HCT116 (cell line): ENCODE measurements at regions not wholly inside any gene's neighbourhood (a gene's known extent, or its start where the extent isn't known, plus 50 kb on each side); places are given as distances from the start of the nearest gene placed in this dataset.

ENCODE experiments used
- ATAC-seq: fragments of 200-7000 bp; cut with Tn5 transposase; 2 replicates; pipeline ENCODE4 v1.9.1; 2020; ENCODE audit warnings: mild to moderate bottlenecking, moderate library complexity
- BruUV-seq: library from RNA; stranded (reverse); fragments of 400-500 nt; replicated peaks from 2 replicates; lab custom pipeline; 2021; lab: Mats Ljungman, UMichigan
- CTCF ChIA-PET: fragments of 300-600 bp; sonication (Branson Sonifier 250); formaldehyde crosslinking; loops from one replicate; lab custom pipeline; 2021; ENCODE audit warnings: antibody characterized with exemption; lab: Charles Lee
- POLR2A ChIA-PET: fragments of 300-600, 350-600 bp; sonication (Branson Sonifier 250); formaldehyde crosslinking; loops from one replicate; lab custom pipeline; 2021; ENCODE audit warnings: antibody characterized with exemption; lab: Charles Lee
- RAD21 ChIA-PET, 2 experiments: fragments of 300-600 bp; sonication (Branson Sonifier 250); formaldehyde crosslinking; loops; one replicate each; lab custom pipeline; 2023; ENCODE audit warnings: low total read pairs in 2 of 2; ENCODE audit not compliant: uncharacterized antibody in 2 of 2, unreplicated experiment in 2 of 2, low non-redundant PET in 1 of 2; lab: Charles Lee
- DNase-seq: peaks from one replicate; pipeline ENCODE4 v3.0.0-alpha.2; 2010; ENCODE audit warnings: low read depth, low spot score
- H2AFZ ChIP-seq: fragments of 200-600 bp; shearing (Covaris generic), sonication (generic); 2 replicates; pipeline ENCODE4 v1.6.1; 2017; ENCODE audit warnings: low read depth, mixed run types, mixed read lengths, antibody characterized with exemption, low read length; ENCODE audit not compliant: poor library complexity, severe bottlenecking
- H3K27ac ChIP-seq: 2 replicates; pipeline ENCODE4 v1.5.1; 2012; ENCODE audit warnings: low read depth, low read length
- H3K27me3 ChIP-seq: fragments of 200-600 bp; sonication (generic); 2 replicates; pipeline ENCODE4 v1.6.1; 2016; ENCODE audit warnings: mixed run types, low read length, mixed read lengths; ENCODE audit not compliant: insufficient read depth
- H3K36me3 ChIP-seq, 2 experiments: fragments of 200-500 bp in 1 of 2; fragments of 200-600 bp in 1 of 2; sonication (Bioruptor generic) in 1 of 2; sonication (generic) in 1 of 2; 2 replicates each; pipeline versions ENCODE4 v1.5.1 to v1.6.1; 2014 to 2016; ENCODE audit warnings: low read length in 2 of 2, inconsistent platforms in 1 of 2, mixed read lengths in 1 of 2, mixed run types in 1 of 2; ENCODE audit not compliant: insufficient read depth in 2 of 2, control insufficient read depth in 1 of 2
- H3K4me1 ChIP-seq, 2 experiments: fragments of 200-600 bp in 1 of 2; sonication (generic) in 1 of 2; 2 replicates each; pipeline versions ENCODE4 v1.5.1 to v1.6.1; 2012 to 2017; ENCODE audit warnings: low read length in 2 of 2, inconsistent platforms in 1 of 2, mild to moderate bottlenecking in 1 of 2, mixed read lengths in 1 of 2, mixed run types in 1 of 2, moderate library complexity in 1 of 2; ENCODE audit not compliant: insufficient read depth in 2 of 2, control insufficient read depth in 1 of 2
- H3K4me2 ChIP-seq: fragments of 200-600 bp; sonication (generic); 2 replicates; pipeline ENCODE4 v1.6.1; 2017; ENCODE audit warnings: mixed run types, low read length, mixed read lengths
- H3K4me3 ChIP-seq, 2 experiments: fragments of 200-600 bp in 1 of 2; sonication (generic) in 1 of 2; replicated peaks in 1 of 2; 2 replicates each; pipeline ENCODE4 v1.5.1; 2011 to 2016; ENCODE audit warnings: low read length in 2 of 2, control low read depth in 1 of 2, low read depth in 1 of 2, mild to moderate bottlenecking in 1 of 2, mixed read lengths in 1 of 2, mixed run types in 1 of 2
- H3K79me2 ChIP-seq: fragments of 200-600 bp; sonication (generic); 2 replicates; pipeline ENCODE4 v1.6.1; 2017; ENCODE audit warnings: mild to moderate bottlenecking, mixed run types, low read length, moderate library complexity, mixed read lengths; ENCODE audit not compliant: insufficient read depth
- H3K9ac ChIP-seq: fragments of 200-600 bp; sonication (generic); 2 replicates; pipeline ENCODE4 v1.6.1; 2016; ENCODE audit warnings: low read length, mixed read lengths
- H3K9me2 ChIP-seq: fragments of 200-600 bp; sonication (generic), shearing (Covaris generic); 2 replicates; pipeline ENCODE4 v1.6.1; 2017; ENCODE audit warnings: mixed run types, mild to moderate bottlenecking, moderate library complexity; ENCODE audit not compliant: insufficient read depth
- H3K9me3 ChIP-seq, 2 experiments: fragments of 200-500 bp in 1 of 2; fragments of 200-600 bp in 1 of 2; sonication (Bioruptor generic) in 1 of 2; sonication (generic) in 1 of 2; 2 replicates each; pipeline ENCODE4 v1.6.1; 2014 to 2017; ENCODE audit warnings: low read length in 2 of 2, mixed read lengths in 2 of 2, inconsistent platforms in 1 of 2, low read depth in 1 of 2, mild to moderate bottlenecking in 1 of 2, mixed run types in 1 of 2, moderate library complexity in 1 of 2; ENCODE audit not compliant: control insufficient read depth in 1 of 2, insufficient read depth in 1 of 2
- H4K20me1 ChIP-seq: fragments of 200-600 bp; sonication (generic), shearing (Covaris generic); 2 replicates; pipeline ENCODE4 v1.6.1; 2017; ENCODE audit warnings: mixed run types, mild to moderate bottlenecking, moderate library complexity; ENCODE audit not compliant: insufficient read depth
- EGR1 ChIP-seq: IDR thresholded peaks from 2 replicates; pipeline ENCODE4 v1.6.1; 2012; ENCODE audit warnings: low read depth
- ELF1 ChIP-seq: IDR thresholded peaks from 2 replicates; pipeline ENCODE4 v1.6.1; 2012; ENCODE audit warnings: low read depth, borderline replicate concordance
- EZH2 ChIP-seq: fragments of 200-600 bp; sonication (generic); IDR thresholded peaks from 2 replicates; pipeline ENCODE4 v1.6.1; 2017; ENCODE audit warnings: antibody characterized with exemption, mixed run types
- EZH2phosphoT487 ChIP-seq: fragments of 200-600 bp; IDR thresholded peaks from 2 replicates; pipeline ENCODE4 v1.6.1; 2018; ENCODE audit warnings: antibody characterized with exemption, borderline replicate concordance
- FOSL1 ChIP-seq: IDR thresholded peaks from 2 replicates; pipeline ENCODE4 v1.6.1; 2012; ENCODE audit warnings: low read depth
- JUND ChIP-seq: IDR thresholded peaks from 2 replicates; pipeline ENCODE4 v1.6.1; 2012
- MAX ChIP-seq: IDR thresholded peaks from 2 replicates; pipeline ENCODE4 v1.6.1; 2012
- POLR2A ChIP-seq: IDR thresholded peaks from 2 replicates; pipeline ENCODE4 v1.7.0; 2011; ENCODE audit warnings: borderline replicate concordance; ENCODE audit not compliant: insufficient read depth, insufficient read length; ENCODE audit errors: extremely low read depth
- POLR2AphosphoS5 ChIP-seq: IDR thresholded peaks from 2 replicates; pipeline ENCODE4 v1.6.1; 2011; ENCODE audit warnings: mild to moderate bottlenecking, low read depth, low read length, moderate library complexity
- RAD21 ChIP-seq: IDR thresholded peaks from 2 replicates; pipeline ENCODE4 v1.6.1; 2012; ENCODE audit warnings: low read depth, mild to moderate bottlenecking
- SIN3A ChIP-seq: IDR thresholded peaks from 2 replicates; pipeline ENCODE4 v1.6.1; 2012; ENCODE audit warnings: low read depth
- SP1 ChIP-seq: IDR thresholded peaks from 2 replicates; pipeline ENCODE4 v1.6.1; 2012; ENCODE audit warnings: low read depth
- SRF ChIP-seq: IDR thresholded peaks from 2 replicates; pipeline ENCODE4 v1.6.1; 2012; ENCODE audit warnings: low read depth
- TCF7L2 ChIP-seq: IDR thresholded peaks from 2 replicates; pipeline ENCODE4 v1.7.0; 2011; ENCODE audit warnings: borderline replicate concordance, inconsistent platforms; ENCODE audit not compliant: insufficient read depth, insufficient read length; ENCODE audit errors: extremely low read depth
- ZBTB33 ChIP-seq: IDR thresholded peaks from 2 replicates; pipeline ENCODE4 v1.6.1; 2011; ENCODE audit warnings: mild to moderate bottlenecking, low read length, moderate library complexity; ENCODE audit not compliant: insufficient replicate concordance; ENCODE audit errors: extremely low read depth
- ZFX ChIP-seq: fragments of 450-650 bp; IDR thresholded peaks from 2 replicates; pipeline ENCODE4 v1.6.1; 2017
- ZNF274 ChIP-seq: fragments of 200-500 bp; sonication (Bioruptor generic); IDR thresholded peaks from 2 replicates; pipeline ENCODE4 v1.6.1; 2014; ENCODE audit warnings: mild to moderate bottlenecking, low read depth, low read length, inconsistent platforms
- intact Hi-C: fragments of 100-400 bp; cut with micrococcal nuclease; formaldehyde crosslinking; loops from 2 replicates; pipeline ENCODE4 v1.10.0; 2022
- TF ChIP-seq, protein P1 (sequence below), 3 experiments: fragments of 200-600 bp in 1 of 3; sonication (generic) in 1 of 3; IDR thresholded peaks in 2 of 3; conservative IDR thresholded peaks in 1 of 3; 2 replicates each; pipeline ENCODE4 v1.5.1; 2012 to 2017; ENCODE audit warnings: low read depth in 2 of 3, low read length in 2 of 3, antibody characterized with exemption in 1 of 3, borderline replicate concordance in 1 of 3, control low read depth in 1 of 3, mild to moderate bottlenecking in 1 of 3, mixed read lengths in 1 of 3, mixed run types in 1 of 3, moderate library complexity in 1 of 3; ENCODE audit not compliant: insufficient read depth in 1 of 3

DNA sequence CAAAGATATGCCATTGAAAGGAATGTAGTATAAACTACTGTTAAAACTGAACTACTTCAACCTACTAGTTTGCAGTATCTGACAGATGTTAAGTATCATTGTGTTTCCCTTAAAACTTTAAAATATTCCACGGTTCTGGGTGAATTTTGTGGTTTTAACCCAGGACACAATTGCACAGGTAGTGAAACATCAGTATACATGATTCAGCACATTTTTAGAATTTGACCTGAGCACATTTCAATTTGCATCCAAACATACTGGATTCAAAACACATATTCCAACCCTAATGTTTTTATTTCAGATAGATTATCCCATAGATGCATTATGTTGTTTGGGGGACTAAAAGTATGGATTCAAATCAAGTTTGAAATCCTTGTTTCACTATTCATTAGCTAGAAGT is 129.9 kb upstream of the ZNF804B start:
- no peaks in the 10 kb centered on the region for H3K9me3 ChIP-seq
- POLR2A ChIA-PET = no interaction called here
- no peaks in the 10 kb centered on the region for H3K27me3 ChIP-seq
- intact Hi-C loops = no loop called here
- no peaks in the 10 kb centered on the region for H3K79me2 ChIP-seq
- no peaks in the 10 kb centered on the region for H3K36me3 ChIP-seq
- no peaks in the 10 kb centered on the region for H4K20me1 ChIP-seq
- H3K4me3 ChIP-seq = no peak overlapping the region
- BruUV-seq = no TSS peak
- no peak for TF ChIP-seq EGR1
- no peak for TF ChIP-seq ELF1
- TF ChIP-seq EZH2 = no peak
- no peak for TF ChIP-seq ZBTB33
- TF ChIP-seq, protein P1, sequence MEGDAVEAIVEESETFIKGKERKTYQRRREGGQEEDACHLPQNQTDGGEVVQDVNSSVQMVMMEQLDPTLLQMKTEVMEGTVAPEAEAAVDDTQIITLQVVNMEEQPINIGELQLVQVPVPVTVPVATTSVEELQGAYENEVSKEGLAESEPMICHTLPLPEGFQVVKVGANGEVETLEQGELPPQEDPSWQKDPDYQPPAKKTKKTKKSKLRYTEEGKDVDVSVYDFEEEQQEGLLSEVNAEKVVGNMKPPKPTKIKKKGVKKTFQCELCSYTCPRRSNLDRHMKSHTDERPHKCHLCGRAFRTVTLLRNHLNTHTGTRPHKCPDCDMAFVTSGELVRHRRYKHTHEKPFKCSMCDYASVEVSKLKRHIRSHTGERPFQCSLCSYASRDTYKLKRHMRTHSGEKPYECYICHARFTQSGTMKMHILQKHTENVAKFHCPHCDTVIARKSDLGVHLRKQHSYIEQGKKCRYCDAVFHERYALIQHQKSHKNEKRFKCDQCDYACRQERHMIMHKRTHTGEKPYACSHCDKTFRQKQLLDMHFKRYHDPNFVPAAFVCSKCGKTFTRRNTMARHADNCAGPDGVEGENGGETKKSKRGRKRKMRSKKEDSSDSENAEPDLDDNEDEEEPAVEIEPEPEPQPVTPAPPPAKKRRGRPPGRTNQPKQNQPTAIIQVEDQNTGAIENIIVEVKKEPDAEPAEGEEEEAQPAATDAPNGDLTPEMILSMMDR (IDR thresholded peaks at IDR 0.05 in 2 of 3, conservative IDR thresholded peaks at IDR 0.05 in 1 of 3; ENCODE audit: borderline replicate concordance in 1 of 3, insufficient read depth in 1 of 3, low read depth in 2 of 3, low read length in 2 of 3) = no peak
- TF ChIP-seq SIN3A = no peak
- no peak for TF ChIP-seq ZNF274
- no peak for TF ChIP-seq MAX
- TF ChIP-seq POLR2A = no peak
- no peak for TF ChIP-seq RAD21
- no peak for TF ChIP-seq TCF7L2
- TF ChIP-seq SRF = no peak
- no peak for TF ChIP-seq ZFX
- no peak for TF ChIP-seq EZH2phosphoT487
- TF ChIP-seq SP1 = no peak
- no peak for TF ChIP-seq JUND
- TF ChIP-seq POLR2AphosphoS5 = no peak
- TF ChIP-seq FOSL1 = no peak
- TF ChIP-seq, all 23 proteins: peak for 0
- no peak overlapping the region for H3K27ac ChIP-seq
- DNase-seq = no peak
- CTCF ChIA-PET = no interaction called here
- no peaks in the 10 kb centered on the region for H3K4me1 ChIP-seq
- no peak overlapping the region for H2AFZ ChIP-seq
- RAD21 ChIA-PET = no interaction called here
- no peak overlapping the region for H3K9ac ChIP-seq
- H3K9me2 ChIP-seq = no peaks in the 10 kb centered on the region
- no peak overlapping the region for H3K4me2 ChIP-seq
- no peak for ATAC-seq
